HG03457 (cell line): ENCODE measurements at regions not wholly inside any gene's neighbourhood (a gene's known extent, or its start where the extent isn't known, plus 50 kb on each side); places are given as distances from the start of the nearest gene placed in this dataset.

Experiments
- ATAC-seq: cut with Tn5 transposase; IDR thresholded peaks from one replicate; pipeline ENCODE4 v1.9.1; 2021; ENCODE audit warnings: moderate number of reproducible peaks; ENCODE audit not compliant: unreplicated experiment

GRCh38 chr1:56320464-56321149, 258.8 kb downstream of the PLPP3 start:
- ATAC-seq, result no peak

DNA sequence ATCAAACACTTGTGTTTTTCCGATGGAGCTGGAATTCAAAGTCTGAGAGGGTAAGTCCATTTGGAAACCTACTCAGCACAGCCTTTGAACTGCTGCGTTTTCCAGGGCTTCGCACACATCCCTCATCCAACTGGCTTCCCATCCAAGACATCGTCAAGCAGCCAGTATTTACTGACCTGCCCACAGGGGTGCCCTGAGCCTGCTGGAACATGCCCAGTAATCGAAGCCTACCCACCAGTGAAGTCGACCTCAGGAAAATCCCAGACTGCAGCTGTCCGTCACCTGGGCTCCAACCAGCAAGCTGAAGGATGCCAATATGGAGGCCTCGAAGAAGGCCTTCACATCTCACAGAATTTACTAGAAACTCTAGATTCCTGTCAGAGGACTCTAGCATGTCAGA, 261.6 kb downstream of the PLPP3 start:
- no peak for ATAC-seq

- no peak for ATAC-seq
Observed at GRCh38 chr1:56315293-56315942, 263.9 kb downstream of the PLPP3 start.

DNA sequence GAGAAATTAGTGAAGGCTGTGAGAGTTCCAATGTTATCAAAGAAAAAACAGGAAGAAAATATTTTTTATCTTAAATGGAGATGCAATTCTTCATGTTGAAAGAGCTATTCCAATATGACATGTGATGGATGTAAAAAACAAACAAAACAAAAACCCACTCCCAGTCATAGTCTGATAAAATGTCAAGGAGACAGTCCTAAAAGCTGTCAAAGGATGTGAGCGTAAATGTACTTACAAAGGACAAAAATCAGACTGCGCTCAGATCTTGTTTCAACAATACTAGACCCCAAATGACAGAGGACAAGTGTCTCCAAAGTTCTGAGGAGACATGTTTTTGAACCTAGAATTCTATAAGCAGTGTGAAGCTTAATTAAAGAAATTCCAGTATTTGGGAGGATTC, 265.8 kb downstream of the PLPP3 start:
- ATAC-seq, result no peak

DNA sequence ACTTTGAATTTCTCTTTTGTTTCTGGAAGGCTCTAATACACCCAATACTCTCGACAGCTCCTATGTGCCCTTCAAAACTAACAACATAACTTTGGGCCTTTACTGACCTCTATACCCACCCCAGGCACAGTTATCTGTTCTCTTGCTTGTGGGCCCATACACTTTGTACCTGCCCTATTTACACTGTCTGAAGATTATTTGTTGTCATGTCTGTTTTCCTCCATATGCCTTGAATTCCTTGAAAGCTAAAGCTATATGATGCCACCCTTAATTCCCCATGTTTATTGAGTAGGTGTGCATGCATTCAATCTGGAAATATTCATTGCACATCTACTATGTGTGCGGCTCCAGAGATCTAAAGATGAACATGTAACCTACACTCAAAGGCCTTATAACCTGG, 267.6 kb downstream of the PLPP3 start:
- ATAC-seq, result no peak

DNA sequence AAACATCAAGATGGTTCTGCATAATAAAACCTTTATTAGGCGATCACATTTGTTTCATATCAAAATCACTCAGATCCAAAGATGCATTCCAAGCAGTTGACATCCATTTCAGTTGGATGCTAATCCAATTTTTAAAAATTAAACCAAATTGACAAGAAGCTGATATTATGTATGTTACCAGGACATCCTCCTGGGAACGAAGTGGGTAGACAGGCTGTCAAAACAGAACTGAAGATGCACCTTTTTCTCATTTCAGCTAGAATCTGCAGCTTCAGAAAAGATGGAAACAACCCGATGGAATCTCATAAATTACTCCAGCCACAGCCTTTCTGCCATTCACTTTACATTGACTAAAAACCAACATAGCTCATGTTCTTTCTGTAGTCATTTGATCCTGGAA, 268.4 kb downstream of the PLPP3 start:
- ATAC-seq, result no peak

DNA sequence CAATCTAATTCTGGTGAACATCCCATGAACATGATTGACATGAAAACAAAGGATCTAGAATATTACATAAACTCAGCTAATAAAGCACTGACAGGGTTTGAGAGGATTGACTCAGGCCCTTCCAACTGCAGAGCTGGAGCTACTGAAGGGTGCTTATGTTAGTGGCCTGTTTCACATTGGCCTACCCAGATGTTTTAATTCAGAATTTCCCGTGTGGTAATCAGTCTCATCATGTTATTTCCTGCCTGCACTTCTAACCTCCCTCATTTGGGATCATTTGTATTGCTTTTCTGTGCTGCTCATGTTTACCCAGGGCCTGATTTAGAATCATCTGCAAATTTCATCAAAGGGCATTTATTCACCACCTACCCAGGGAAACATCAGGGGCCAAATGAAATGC, 270.3 kb downstream of the PLPP3 start:
- ATAC-seq, result no peak

DNA sequence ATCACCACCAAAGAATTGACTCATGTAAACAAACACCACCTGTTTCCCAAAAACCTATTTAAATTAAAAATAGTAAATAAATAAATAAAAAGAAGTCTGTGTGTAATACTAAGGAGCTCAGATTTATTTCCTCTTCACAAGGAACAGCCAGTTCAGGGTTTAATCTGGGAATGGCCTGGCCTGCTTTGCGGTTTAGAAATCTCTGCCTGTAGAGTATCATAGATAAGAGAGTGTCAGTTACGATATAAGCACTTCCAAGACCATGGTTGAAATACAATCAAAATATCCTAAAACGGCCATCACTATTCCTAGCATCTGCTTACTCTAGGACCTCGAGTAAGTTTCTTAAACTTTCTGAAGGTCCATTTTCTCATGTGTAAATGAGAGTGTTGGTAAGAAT, 274.4 kb downstream of the PLPP3 start:
- no peak for ATAC-seq

GRCh38 chr1:56303805-56304204, 275.6 kb downstream of the PLPP3 start:
- no peak for ATAC-seq

DNA sequence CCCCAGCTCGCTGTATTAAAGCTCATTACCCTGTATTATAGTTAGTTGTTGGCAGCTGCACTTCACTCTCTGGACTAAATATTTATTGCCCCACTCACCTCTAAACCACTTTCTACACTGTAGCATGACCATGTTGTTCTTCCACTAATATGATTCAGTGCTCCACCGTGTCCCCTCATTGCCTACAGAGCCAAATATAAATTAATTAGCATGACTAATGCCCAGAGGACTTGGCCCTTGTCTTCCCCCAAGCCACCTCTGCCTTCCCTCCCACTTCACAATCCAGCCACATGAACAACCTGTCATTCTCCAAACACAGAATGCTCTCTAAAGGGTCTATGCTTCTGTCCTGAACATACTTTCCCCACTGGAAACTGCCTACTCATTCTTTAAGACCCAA, 276.5 kb downstream of the PLPP3 start:
- no peak for ATAC-seq

GRCh38 chr1:56301791-56302190, 277.6 kb downstream of the PLPP3 start:
- ATAC-seq, result no peak

GRCh38 chr1:56300836-56301235, 278.5 kb downstream of the PLPP3 start:
- ATAC-seq, result no peak

- no peak for ATAC-seq
Observed at GRCh38 chr1:56298866-56299265, 280.5 kb downstream of the PLPP3 start.

GRCh38 chr1:56297904-56298303, 281.5 kb downstream of the PLPP3 start:
- ATAC-seq, result no peak

DNA sequence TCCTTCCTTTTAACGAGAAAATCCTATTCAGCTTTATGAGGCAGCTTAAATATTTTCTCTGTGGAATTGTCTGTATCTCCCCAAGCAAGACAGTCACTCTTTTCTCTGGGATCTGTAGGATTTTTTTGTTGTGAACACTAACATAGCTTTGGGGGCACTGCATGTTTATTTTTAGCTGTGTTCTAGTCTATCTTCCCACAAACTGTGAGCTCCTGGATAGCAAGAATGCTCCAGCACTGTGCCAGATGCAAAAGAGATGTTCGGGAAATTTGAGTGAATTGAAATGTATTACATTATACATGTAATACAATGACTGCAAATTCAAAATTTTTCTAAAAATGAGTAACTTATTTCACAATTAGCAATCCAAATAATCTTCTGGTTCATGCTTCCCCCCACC, 282.2 kb downstream of the PLPP3 start:
- ATAC-seq, result no peak

- ATAC-seq, result no peak
Observed at GRCh38 chr1:56295949-56296929, 283.1 kb downstream of the PLPP3 start.

- ATAC-seq, result no peak
Observed at GRCh38 chr1:56291374-56291919, 287.9 kb downstream of the PLPP3 start.

- ATAC-seq, result no peak
Observed at GRCh38 chr1:56289260-56289659, 290.1 kb downstream of the PLPP3 start.

- ATAC-seq, result no peak
Observed at GRCh38 chr1:56287721-56288120, 291.6 kb downstream of the PLPP3 start.

DNA sequence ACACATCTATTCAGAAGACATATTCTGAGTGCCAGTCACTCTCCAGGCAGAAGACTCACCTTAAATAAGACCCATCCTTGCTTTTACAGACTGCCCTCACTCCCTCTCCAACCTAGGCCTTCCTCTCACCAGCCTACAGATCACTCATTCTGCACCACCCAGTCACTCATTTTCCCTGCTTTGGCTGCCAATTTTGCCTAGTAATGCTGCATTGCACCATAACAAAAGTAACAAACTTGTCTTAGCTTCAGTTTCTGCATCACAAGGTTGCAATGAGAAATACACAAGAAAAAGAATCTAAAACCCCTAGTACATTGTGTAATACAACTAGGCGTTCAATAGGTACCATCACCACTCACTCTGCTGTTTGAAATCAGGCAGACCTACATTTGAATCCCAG, 292.4 kb downstream of the PLPP3 start:
- no peak for ATAC-seq

DNA sequence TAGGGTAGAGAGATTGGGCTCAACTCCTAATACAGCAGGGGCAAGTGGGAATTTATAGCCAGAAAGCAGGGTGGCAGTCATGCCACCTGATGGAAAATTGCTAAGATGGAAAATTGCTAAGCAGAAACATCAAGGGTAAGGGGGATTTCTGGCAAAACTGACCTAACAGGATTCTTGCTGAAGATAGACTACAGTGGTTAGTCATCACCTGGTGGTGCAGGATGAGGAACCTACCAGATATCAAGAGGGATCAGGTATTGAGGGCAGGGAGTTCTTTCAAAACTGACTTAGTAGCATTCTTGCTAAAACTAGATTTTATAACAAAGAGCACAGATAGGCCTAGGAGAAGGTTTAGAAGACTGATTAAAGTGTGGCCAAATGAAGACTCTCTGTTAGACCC, 292.9 kb downstream of the PLPP3 start:
- ATAC-seq, result no peak
